T-helper 22 cell (primary cell): ENCODE measurements at regions not wholly inside any gene's neighbourhood (a gene's known extent, or its start where the extent isn't known, plus 50 kb on each side); places are given as distances from the start of the nearest gene placed in this dataset.
"Not testable (repeated sequence)": the region's sequence is repeated elsewhere in the genome, so short reads cannot be mapped to it uniquely, and the experiment has no call there.

Experiments
- DNase-seq: peaks from one replicate; pipeline ENCODE4 v3.0.0-alpha.2; 2020; ENCODE audit warnings: low read depth

DNA sequence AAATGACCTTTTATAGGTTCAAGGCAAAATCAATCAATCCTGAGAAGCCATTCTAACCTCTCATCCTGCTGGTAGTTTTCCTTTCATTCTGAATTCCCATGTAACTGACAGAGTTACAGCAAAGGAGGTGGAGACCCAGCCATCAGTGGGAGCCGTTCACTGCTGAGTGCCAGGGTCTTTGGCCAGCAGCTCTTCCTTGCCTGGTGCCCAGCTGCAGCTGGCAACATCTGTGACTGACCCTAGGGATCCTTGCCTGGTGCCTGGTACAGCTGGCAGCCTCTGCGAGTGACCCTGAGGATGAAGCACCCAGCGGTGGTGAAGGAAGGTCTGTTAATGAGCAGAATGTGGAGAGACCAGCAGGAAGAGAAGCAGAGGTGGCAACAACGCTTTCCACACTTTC, 314.6 kb downstream of the THBS2 start:
- DNase-seq, result no peak

DNA sequence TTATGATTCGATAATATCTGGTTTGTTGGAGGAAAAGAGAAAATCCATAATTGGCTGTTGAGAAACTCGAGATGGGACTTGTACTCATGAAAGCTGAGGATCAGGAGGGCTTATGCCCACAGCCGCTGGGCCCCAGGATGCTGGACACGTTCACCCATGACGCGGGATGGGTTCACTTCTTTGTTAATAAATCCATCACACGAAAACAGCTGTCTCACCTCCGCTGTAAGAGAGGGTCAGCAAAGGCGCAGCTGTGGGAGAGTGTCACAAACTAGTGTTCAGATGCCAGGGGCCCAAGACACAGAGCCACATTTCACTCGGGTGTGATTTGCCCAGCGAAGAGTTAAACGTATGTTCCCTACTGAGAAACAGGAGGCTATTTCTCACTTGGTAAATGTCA, 315.1 kb downstream of the THBS2 start:
- no peak for DNase-seq

DNA sequence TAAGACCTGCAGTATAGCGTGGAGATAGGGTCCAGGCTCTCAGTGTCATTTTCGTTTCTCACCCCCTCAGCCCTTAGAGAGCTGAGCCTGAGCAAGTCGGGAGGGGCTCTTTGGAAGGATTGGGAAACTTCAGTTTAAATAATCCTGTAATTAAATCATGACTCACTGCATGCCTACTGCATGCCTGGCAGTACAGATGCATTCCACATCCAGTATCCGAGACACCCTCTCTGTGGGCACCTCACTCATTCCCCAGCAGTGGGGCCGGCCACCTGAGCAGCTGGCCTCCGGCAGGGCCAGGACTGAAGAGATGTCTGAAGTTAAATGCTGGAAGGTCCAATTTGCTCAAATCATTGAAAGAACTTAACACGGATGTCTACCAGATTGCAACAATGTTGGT, 316.6 kb downstream of the THBS2 start:
- DNase-seq, result no peak

DNA sequence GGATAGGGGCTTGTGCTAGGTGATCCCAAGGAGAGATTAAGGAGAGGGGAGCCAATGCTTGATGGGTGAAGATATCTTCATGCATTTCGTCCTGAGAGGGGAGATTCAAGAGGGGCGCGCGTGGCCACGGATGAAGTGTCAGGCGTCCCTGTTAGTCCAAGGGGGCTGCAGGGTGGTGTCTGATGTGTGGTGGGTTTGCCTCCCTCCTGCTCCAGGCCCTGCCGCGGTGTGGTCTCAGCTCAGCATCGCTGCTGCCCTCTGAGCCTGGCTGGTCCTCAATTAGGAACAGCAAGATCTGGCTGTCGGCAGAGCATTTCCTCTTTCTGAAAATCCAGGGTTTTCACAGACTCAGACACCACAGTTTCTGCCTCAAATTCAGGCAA, 318.0 kb downstream of the THBS2 start:
- DNase-seq, result no peak

DNA sequence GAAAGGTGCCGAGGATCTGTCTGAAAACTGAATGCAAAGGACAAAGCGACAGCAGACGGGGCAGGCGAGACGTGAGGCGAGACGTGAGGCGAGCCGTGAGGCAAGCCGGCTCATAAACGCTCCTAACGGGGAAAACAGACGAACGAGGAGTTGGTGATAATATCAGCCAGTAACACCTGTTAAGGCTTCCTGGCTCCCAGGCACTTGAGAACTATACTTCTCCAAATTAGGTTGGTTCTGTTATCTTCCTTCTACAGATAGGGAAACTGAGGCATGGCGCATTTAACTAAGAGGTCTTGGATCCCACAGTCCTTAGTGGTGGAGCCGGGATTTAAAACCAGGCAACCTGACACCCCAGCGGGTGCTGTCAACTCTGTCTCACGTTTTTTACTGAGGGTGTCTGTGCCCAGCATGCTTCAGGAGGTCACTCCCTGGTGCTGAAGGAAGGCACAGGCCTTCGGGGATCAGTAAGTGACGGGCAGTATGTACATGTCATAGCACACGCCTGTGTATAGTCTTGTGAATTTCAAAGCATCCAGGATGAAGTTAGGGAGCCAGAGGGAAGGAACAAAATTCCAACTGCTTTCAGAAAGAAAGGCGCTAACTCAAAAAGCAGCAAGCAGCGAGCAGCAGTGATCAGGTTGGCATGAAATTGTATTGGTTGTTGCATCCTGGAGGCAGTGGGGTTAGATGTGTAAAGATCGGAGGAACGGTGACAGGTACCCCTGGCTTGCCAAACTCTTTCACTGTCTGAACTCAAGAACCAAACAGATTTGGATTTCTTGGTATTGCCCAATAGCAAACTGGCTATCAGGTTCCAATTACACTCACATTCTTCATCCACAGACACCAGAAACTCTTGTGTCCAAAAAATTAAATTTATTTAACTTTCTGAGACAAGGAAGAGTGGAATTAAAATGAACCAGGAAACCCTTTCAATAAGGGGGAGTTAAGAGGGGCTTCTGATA, 318.7 kb downstream of the THBS2 start:
- no peak for DNase-seq

DNA sequence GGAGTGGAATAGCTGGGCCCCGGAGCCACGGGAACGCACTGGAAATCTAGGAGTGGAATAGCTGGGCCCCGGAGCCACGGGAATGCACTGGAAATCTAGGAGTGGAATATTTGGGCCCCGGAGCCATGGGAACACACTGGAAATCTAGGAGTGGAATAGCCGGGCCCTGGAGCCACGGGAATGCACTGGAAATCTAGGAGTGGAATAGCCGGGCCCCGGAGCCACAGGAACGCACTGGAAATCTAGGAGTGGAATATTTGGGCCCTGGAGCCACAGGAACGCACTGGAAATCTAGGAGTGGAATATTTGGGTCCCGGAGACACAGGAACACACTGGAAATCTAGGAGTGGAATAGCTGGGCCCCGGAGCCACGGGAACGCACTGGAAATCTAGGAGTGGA, 321.5 kb downstream of the THBS2 start:
- DNase-seq, result not testable (repeated sequence)

DNA sequence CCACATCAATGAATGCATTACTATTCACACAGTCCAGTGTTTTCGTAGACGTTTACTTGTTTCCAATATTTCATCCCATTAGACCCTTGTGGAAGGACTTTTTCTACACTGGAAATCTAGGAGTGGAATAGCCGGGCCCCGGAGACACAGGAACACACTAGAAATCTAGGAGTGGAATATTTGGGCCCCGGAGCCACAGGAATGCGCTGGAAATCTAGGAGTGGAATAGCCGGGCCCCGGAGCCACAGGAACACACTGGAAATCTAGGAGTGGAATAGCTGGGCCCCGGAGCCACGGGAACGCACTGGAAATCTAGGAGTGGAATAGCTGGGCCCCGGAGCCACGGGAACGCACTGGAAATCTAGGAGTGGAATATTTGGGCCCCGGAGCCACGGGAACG, 322.6 kb downstream of the THBS2 start:
- DNase-seq, result not testable (repeated sequence)

DNA sequence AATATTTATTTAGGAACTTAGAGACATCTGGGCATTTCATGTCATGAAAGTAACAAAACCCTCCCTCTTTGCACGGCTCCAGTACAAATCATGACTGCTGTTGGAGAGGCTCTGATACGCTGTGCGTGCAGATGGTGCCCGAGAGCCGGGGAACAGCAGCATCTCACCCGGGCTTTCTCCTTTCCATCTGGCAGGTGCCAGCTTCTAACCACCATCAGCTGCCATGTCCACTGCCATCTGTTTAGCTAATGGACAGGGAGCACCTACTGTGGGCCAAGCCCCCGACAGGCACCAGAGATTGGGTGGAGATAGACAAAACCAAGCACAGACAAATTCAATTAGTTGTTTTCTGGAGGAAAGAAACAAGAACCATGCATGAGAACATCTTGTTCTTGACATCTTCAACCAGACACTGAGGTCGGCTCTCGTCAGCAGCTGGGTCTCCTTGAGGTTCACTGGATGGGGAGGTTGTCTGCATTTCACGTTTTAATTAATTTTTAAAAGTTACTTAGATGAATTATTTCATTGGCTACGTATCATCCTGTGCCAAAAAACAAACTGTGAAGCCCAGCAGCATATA, 323.7 kb downstream of the THBS2 start:
- no peak for DNase-seq

DNA sequence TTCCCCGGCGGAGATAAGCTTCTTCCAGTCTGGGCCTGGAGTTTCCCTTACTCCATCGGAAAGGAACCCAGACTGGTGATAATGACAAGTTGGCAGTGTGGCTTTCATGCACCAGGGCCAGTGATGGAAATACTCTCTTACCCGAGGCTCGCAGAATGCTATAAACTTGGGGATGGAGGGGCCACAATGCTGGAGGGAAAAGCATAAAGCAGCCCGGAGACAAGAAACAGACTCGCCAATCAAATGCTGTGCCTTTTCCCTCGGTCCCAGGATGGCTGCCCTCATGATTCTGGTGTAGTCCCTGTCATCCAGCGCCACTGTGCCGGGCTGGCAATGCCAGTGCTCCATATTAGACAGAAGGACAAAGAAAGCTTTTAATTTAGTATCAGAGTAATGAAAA, 325.6 kb downstream of the THBS2 start:
- no peak for DNase-seq

DNA sequence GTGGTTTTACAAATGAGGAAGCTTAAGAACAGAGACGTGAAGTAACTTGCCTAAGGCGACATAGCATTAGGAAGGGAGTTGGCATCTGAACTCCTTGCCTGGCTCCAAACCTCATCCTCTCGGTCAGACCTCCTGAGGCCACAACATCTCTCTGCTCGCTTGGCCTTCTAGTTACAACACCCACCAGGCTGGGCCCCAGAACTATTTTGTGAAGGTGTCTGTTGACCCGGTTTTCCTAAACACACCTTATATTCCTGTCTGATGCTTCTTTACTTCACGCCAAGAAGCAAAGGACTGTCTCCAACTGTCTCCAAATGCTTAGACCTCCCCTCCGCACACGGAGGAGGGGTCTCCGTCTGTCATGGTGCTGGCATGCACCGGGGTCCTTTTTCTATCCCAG, 326.6 kb downstream of the THBS2 start:
- no peak for DNase-seq

DNA sequence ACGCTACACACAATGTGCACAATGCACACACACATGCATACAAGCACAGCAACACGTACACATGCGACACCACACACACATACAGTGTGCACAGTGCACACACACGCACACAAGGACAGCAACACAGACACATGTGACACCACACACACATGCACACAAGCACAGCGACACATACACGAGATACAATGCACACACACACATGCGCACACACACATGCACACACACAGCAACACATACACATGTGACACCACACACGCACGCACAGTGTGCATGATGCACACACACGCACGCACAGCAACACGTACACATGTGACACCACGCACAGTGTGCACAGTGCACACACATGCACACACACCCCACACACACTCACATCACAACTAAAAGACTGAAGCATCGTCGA, 327.3 kb downstream of the THBS2 start:
- DNase-seq, result no peak

DNA sequence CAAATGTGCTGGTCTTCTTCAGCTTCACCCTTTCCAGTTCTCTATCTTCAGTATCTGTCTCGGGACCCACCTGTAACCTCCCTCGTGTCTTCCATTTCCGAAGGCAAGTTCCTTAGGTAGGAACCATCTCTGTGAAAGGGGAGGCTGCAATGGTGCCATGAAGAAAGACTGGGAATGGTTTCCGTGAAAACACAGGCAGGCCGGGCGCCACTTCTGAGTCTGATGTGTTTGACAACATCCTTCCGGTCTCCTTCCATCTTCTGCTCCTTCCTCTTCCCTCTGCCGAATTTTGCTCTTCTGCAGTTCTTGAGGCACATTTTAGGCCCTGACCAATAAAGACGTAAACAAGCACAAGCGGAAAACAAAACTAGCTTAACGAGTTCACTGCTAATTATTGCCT, 328.0 kb downstream of the THBS2 start:
- DNase-seq, result no peak

DNA sequence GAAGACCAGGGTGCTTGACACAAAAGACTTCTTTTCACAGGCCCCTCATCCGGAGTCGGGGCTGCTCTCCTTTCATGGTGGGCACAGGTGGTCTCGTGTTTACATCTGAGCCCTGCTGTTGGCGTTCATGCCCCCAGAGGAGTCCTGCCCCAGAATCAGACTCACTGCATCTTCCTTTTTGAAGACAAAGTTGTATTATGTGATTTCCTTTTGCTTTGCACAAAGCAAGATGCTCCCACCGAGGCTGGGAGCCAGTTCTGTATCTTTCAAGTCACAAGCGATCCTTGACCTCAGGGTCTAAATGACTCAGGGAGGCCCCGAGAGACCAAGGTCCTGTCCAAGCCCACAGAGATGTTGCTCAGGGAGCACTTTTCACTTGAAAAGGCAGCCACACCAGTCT, 330.5 kb downstream of the THBS2 start:
- no peak for DNase-seq

DNA sequence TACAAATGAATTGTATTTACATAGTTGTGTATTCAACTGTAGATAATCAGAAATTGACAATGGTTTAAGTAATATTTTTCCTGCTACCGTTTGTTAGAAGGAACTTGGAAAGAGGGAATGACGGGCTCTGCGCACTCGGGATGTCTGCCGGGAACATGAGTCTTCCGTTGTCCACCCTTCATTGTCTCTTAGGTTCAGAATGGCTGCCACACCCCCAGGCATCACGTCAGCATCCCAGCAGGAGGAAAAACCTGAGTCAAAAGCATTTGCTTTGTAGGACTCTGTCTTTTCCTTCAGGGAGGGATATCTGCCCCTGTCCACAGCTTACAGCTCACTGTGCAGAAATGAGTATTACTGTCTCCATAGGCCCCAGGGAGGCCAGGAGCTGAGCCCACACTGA, 331.2 kb downstream of the THBS2 start:
- no peak for DNase-seq

DNA sequence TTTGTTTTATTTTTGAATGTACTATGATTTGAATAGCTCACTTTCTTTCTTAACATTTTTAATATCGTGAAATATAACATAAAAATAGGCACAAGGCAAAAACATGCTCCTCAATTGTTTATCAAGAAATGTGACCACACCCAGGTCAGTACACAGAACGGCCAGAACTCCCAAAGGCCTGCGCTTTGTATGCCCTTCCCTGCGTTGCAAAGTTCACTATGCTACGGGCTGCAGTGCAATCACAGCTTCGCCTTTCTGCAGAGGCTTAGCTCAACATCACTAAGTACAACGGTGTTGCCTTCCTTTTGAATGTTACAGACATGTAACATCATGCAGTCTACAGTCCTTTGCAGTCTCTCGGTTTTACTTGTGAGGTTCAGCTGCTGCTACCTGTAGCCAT, 333.4 kb downstream of the THBS2 start:
- DNase-seq, result no peak

DNA sequence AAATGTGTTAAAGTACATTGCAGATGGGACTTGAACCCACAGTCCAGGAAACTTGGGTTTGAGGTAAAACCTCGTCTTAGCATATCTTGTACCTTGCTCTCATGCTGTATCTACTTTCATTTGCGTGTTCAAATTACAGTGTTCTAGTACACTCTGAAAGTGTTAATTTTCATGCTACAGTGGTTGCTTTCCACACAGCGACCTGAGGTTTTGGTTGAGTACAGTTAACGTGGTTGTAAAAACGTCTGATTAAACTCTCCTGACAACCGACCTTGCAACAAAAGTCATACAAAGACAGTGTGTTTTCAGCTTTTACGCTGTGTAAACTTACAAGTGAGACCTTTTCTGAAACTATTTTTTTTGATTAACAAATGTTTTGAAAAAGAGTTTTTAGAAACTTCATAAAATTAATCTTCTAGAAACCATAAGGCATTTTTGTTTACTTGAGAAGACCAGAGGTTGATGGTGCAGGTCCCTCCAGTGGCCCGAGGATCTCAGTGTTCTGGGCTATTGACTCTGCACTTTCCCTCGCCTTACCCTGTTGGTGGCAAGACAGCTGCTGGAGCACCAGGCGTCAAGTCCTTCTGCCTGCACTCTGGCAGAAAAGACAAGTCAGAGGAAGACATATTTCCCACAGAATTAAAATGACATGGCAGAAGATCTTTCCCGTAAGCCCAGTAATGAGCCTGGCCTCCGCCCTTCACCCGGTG, 334.0 kb downstream of the THBS2 start:
- DNase-seq, result no peak

DNA sequence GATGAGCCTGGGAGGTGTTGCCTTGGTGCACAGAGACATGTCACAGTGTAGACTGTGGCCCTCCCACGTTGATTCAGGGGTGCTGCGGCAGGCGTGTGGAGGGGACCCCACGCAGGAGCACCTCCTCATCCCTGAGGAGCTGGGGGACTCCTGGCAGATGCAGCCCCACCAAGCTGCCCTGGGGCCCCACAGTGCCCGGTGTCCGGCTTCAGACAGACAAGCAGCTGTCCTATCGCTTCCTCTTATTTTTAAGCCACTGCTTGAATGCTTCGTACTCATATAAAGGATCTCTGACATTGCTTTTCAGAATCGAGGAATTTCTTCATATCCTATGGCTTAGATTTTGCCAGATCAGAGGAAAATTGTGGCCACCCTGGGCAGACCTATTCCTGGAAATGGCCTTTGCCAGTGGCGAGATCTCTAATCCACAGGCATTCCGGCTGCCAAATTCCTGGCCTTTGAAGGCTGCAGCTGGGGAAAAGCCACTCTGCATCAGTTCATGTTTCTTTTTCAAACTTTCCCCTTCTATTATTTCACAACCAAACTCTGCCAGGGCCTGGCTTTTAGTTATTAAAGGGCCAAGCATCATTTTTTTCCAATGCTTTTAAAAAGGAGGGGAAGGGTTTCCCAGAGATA, 337.0 kb downstream of the THBS2 start:
- no peak for DNase-seq

DNA sequence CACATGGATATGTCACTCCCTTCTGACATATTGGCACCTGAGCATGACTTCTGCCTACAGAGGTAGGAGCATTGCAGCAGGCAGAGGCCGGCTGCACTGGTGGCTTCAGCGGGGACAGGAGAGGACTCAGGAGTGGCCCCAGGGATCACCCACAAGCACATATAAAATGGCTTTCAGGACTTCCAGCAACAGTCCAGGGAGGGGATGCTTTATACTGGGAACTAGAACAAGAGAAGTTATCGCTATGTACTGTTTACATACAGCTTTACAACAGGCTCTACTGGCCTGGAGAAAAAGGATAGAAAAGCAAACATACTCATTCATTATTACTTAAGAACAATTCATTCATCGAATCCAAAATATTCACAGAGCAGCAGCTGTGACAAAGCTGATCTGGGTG, 337.8 kb downstream of the THBS2 start:
- no peak for DNase-seq

DNA sequence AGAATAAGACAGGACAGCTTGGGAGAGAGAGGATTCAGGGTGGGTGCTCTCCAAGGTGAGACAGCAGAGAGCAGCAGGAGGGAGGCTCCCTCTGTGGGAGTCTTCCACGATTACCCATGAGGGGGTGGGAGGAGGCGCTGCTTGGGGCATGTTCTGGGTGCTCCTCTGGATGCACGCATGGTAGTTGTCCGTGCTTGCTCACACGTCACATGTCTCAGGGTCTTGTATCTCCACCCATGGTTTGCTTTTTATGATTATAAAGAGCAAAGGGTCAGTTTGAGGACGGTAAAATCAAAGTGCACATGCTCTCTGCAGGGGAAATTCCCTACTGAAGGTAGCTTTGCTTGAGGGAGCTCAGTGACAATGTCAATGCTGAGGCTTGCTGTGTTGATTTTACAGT, 338.4 kb downstream of the THBS2 start:
- no peak for DNase-seq

DNA sequence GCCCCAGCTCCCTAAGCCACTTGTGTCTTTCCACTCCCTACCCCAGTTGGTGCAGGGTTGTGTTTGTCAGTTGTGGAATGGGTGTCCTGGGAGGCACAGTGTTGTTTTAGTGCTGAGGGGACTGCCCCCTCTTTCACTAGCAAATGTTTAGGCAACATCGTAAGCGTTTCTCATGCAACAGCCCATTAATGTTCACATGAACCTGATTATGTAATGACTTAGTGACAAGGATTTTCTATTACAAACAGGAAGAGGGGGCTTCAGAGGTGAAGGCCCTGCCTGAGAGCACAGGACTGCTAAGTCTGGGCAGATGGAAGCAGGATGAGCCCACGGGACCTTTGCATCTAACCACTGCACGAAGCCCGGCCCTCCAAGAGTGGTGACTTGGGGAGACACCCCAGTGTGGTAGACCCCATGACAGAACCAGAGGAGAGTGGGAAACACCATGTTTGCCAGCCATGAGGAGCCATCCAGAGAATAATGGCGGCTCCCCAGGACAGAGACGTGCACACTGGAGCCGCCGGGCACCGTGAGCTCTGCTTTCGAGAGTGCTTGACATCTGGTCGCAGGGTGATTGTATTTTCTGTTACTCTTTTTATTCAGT, 339.7 kb downstream of the THBS2 start:
- DNase-seq, result no peak

DNA sequence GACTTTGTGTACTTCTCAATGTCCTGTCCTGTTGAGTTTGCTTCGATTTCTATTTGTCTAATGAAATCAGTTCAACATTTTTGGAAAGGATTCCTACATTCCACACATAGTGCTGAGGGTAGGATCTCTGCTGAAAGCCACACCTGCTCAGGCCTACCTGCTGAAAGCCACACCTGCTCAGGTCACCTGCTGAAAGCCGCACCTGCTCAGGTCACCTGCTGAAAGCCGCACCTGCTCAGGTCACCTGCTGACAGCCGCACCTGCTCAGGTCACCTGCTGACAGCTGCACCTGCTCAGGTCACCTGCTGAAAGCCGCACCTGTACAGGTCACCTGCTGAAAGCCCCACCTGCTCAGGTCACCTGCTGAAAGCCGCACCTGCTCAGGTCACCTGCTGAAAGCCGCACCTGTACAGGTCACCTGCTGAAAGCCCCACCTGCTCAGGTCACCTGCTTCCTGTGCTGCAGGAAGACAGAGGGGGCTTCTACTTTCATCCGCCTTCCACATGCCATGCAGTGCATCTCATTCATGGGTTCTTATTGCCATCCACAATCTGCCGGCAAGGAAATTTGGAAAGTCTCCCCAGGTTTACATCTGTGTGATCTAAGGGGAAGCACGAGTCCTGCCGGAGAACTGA, 340.3 kb downstream of the THBS2 start:
- DNase-seq, result not testable (repeated sequence)

DNA sequence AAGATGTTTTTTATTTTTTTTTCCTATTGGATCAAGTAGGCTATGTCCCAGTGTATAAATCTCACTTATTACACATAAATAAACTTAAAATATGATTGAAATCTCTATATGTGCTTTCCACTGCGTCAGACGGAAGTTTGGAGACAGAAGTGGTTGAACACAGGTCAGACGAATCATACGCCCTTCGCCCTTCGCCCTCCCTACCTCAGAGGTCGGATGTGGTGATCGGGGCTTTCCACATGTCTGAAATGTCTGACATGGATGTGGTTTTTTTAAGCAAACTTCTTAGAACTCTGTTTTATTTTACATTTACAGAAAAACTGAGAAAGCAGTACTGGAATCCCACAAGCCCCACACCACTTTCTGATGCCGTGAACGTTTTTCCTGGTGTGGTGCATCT, 344.4 kb downstream of the THBS2 start:
- no peak for DNase-seq
